T-helper 1 cell treated with Interleukin-12 subunit alpha and Interleukin-12 subunit beta and Interleukin-4 antibody, amounts not matched to agents 30 ng/mL and 1 ng/mL, for 36 hours (primary cell): ENCODE measurements at regions not wholly inside any gene's neighbourhood (a gene's known extent, or its start where the extent isn't known, plus 50 kb on each side); places are given as distances from the start of the nearest gene placed in this dataset.
"Not testable (repeated sequence)": the region's sequence is repeated elsewhere in the genome, so short reads cannot be mapped to it uniquely, and the experiment has no call there.

Source experiments
- intact Hi-C: fragments of 100-400 bp; cut with micrococcal nuclease; formaldehyde crosslinking; loops from one replicate; pipeline ENCODE4 v1.15.1; 2024

GRCh38 chr1:100597061-100597741 lies 59.3 kb downstream of the GPR88 start:
- intact Hi-C loops: no loop called here

- intact Hi-C loops: no loop called here
Observed at GRCh38 chr1:100597784-100598183, 59.8 kb downstream of the GPR88 start.

- intact Hi-C loops: not testable (repeated sequence)
Observed at GRCh38 chr1:100600377-100600776, 62.4 kb downstream of the GPR88 start.

GRCh38 chr1:100602028-100602427 lies 64.1 kb downstream of the GPR88 start:
- intact Hi-C loops: not testable (repeated sequence)

- intact Hi-C loops: no loop called here
Observed at GRCh38 chr1:100604372-100604771, 66.4 kb downstream of the GPR88 start.

- intact Hi-C loops: loop anchor here (1.0 kb wide), 1 partner anchor 260 kb away; no protein-coding TSS in a partner anchor
Observed at GRCh38 chr1:100606438-100606837, 68.5 kb downstream of the GPR88 start.

- intact Hi-C loops: no loop called here
Observed at GRCh38 chr1:100607628-100608240, 69.8 kb downstream of the GPR88 start.

- intact Hi-C loops: loop anchor here (5.0 kb wide), 1 partner anchor 68 kb away; no protein-coding TSS in a partner anchor
Observed at GRCh38 chr1:100609849-100610248, 71.9 kb downstream of the GPR88 start.

GRCh38 chr1:100611086-100611485 lies 73.1 kb downstream of the GPR88 start:
- intact Hi-C loops: loop anchor here (5.0 kb wide), 1 partner anchor 69 kb away; no protein-coding TSS in a partner anchor

- intact Hi-C loops: loop anchor here (5.0 kb wide), 1 partner anchor 70 kb away; no protein-coding TSS in a partner anchor
Observed at GRCh38 chr1:100612540-100612939, 74.6 kb downstream of the GPR88 start.

GRCh38 chr1:100613817-100614559 lies 76.0 kb downstream of the GPR88 start:
- intact Hi-C loops: loop anchor here (5.0 kb wide), 1 partner anchor 72 kb away; no protein-coding TSS in a partner anchor

GRCh38 chr1:100614570-100614969 lies 76.6 kb downstream of the GPR88 start:
- intact Hi-C loops: loop anchor here (5.0 kb wide), 1 partner anchor 72 kb away; no protein-coding TSS in a partner anchor

- intact Hi-C loops: no loop called here
Observed at GRCh38 chr1:100615686-100616085, 77.7 kb downstream of the GPR88 start.

GRCh38 chr1:100616121-100616621 lies 78.2 kb downstream of the GPR88 start:
- intact Hi-C loops: no loop called here

- intact Hi-C loops: no loop called here
Observed at GRCh38 chr1:100622037-100622436, 84.1 kb downstream of the GPR88 start.

GRCh38 chr1:100622506-100622905 lies 84.6 kb downstream of the GPR88 start:
- intact Hi-C loops: no loop called here

GRCh38 chr1:100622966-100623762 lies 85.2 kb downstream of the GPR88 start:
- intact Hi-C loops: no loop called here

- intact Hi-C loops: no loop called here
Observed at GRCh38 chr1:100624886-100625610, 87.1 kb downstream of the GPR88 start.

- intact Hi-C loops: no loop called here
Observed at GRCh38 chr1:100626397-100626796, 88.5 kb downstream of the GPR88 start.

GRCh38 chr1:100627054-100627716 lies 89.2 kb downstream of the GPR88 start:
- intact Hi-C loops: no loop called here
